Thyroid gland (tissue), 4 donors: ENCODE measurements at regions not wholly inside any gene's neighbourhood (a gene's known extent, or its start where the extent isn't known, plus 50 kb on each side); places are given as distances from the start of the nearest gene placed in this dataset.

ENCODE experiments used
- CTCF ChIP-seq, 6 experiments: fragments of 200-600 bp in 3 of 6; fragments of 450-650 bp in 3 of 6; sonication (generic) in 3 of 6; IDR thresholded peaks; one replicate each; pipeline ENCODE4 v1.5.1; 2016 to 2019; ENCODE audit warnings: antibody characterized with exemption in 6 of 6, mild to moderate bottlenecking in 2 of 6, inconsistent platforms in 1 of 6, moderate library complexity in 1 of 6
- POLR2A ChIP-seq, 2 donors: fragments of 450-650 bp; IDR thresholded peaks; one replicate each; pipeline ENCODE4 v1.6.1; 2017; ENCODE audit warnings: antibody characterized with exemption in 2 of 2, mild to moderate bottlenecking in 2 of 2, moderate library complexity in 1 of 2

- TF ChIP-seq POLR2A (IDR thresholded peaks at IDR 0.05) (no peak), CTCF (IDR thresholded peaks at IDR 0.05) (no peak)
Measured at GRCh38 chr13:50766013-50766412, 77.5 kb downstream of the DLEU7 start.
